ENCODE measurements at regions not wholly inside any gene's neighbourhood (a gene's known extent, or its start where the extent isn't known, plus 50 kb on each side); places are given as distances from the start of the nearest gene placed in this dataset.

GRCh38 chr15:38035701-38036100, 101.3 kb downstream of the TMCO5A start:
- H3K27me3 Mint-ChIP-seq, result peaks cover 9% of the 10 kb centered on the region
- no peaks in the 10 kb centered on the region for H3K9me3 Mint-ChIP-seq
- H3K4me1 Mint-ChIP-seq, result no peaks in the 10 kb centered on the region
- DNase-seq, result no peak
- ChIA-PET CTCF (no interaction called here), POLR2A (no interaction called here)
- H3K36me3 Mint-ChIP-seq (ENCODE audit: low read depth), result no peaks in the 10 kb centered on the region
- H3K4me3 Mint-ChIP-seq, result no peak overlapping the region
- H3K27ac Mint-ChIP-seq, result no peak overlapping the region

- Mint-ChIP-seq H3K4me1 (peaks cover 3% of the 10 kb centered on the region), H3K27me3 (peaks cover 7% of the 10 kb centered on the region), H3K4me3 (no peak overlapping the region), H3K9me3 (no peaks in the 10 kb centered on the region), H3K27ac (no peak overlapping the region), H3K36me3 (ENCODE audit: low read depth) (no peaks in the 10 kb centered on the region)
- POLR2A ChIA-PET, result no interaction called here
- no peak for DNase-seq
- CTCF ChIA-PET, result no interaction called here
Measured at GRCh38 chr15:38036790-38037338, 102.4 kb downstream of the TMCO5A start.

GRCh38 chr15:38038659-38039442, 104.4 kb downstream of the TMCO5A start:
- CTCF ChIA-PET, result no interaction called here
- H3K4me1 Mint-ChIP-seq, result peaks cover 9% of the 10 kb centered on the region
- peaks cover 10% of the 10 kb centered on the region for H3K27me3 Mint-ChIP-seq
- no peaks in the 10 kb centered on the region for H3K36me3 Mint-ChIP-seq (ENCODE audit: low read depth)
- H3K4me3 Mint-ChIP-seq, result no peak overlapping the region
- no peak overlapping the region for H3K27ac Mint-ChIP-seq
- H3K9me3 Mint-ChIP-seq, result no peaks in the 10 kb centered on the region
- POLR2A ChIA-PET, result no interaction called here
- no peak for DNase-seq

GRCh38 chr15:38040615-38041014, 106.2 kb downstream of the TMCO5A start:
- Mint-ChIP-seq H3K4me1 (peaks cover 9% of the 10 kb centered on the region), H3K4me3 (no peak overlapping the region), H3K36me3 (ENCODE audit: low read depth) (no peaks in the 10 kb centered on the region), H3K27me3 (peaks cover 15% of the 10 kb centered on the region), H3K27ac (no peak overlapping the region), H3K9me3 (no peaks in the 10 kb centered on the region)
- no peak for DNase-seq
- POLR2A ChIA-PET, result no interaction called here
- CTCF ChIA-PET, result no interaction called here

- H3K36me3 Mint-ChIP-seq (ENCODE audit: low read depth), result no peaks in the 10 kb centered on the region
- H3K27me3 Mint-ChIP-seq, result peaks cover 15% of the 10 kb centered on the region
- H3K9me3 Mint-ChIP-seq, result no peaks in the 10 kb centered on the region
- H3K4me1 Mint-ChIP-seq, result peaks cover 9% of the 10 kb centered on the region
- CTCF ChIA-PET, result no interaction called here
- H3K27ac Mint-ChIP-seq, result no peak overlapping the region
- DNase-seq, result no peak
- no peak overlapping the region for H3K4me3 Mint-ChIP-seq
- POLR2A ChIA-PET, result no interaction called here
Measured at GRCh38 chr15:38041576-38041975, 107.1 kb downstream of the TMCO5A start.

- Mint-ChIP-seq H3K27ac (no peak overlapping the region), H3K9me3 (no peaks in the 10 kb centered on the region), H3K4me3 (no peak overlapping the region), H3K27me3 (peaks cover 12% of the 10 kb centered on the region), H3K36me3 (ENCODE audit: low read depth) (no peaks in the 10 kb centered on the region), H3K4me1 (peaks cover 9% of the 10 kb centered on the region)
- ChIA-PET CTCF (no interaction called here), POLR2A (no interaction called here)
- no peak for DNase-seq
Measured at GRCh38 chr15:38042211-38042610, 107.8 kb downstream of the TMCO5A start.

GRCh38 chr15:38042707-38043445, 108.4 kb downstream of the TMCO5A start:
- Mint-ChIP-seq H3K36me3 (ENCODE audit: low read depth) (no peaks in the 10 kb centered on the region), H3K9me3 (no peaks in the 10 kb centered on the region), H3K27me3 (peaks cover 12% of the 10 kb centered on the region), H3K27ac (no peak overlapping the region), H3K4me3 (no peak overlapping the region), H3K4me1 (peaks cover 9% of the 10 kb centered on the region)
- ChIA-PET CTCF (no interaction called here), POLR2A (no interaction called here)
- DNase-seq, result no peak

GRCh38 chr15:38046257-38047051, 112.0 kb downstream of the TMCO5A start:
- Mint-ChIP-seq H3K36me3 (ENCODE audit: low read depth) (no peaks in the 10 kb centered on the region), H3K27ac (no peak overlapping the region), H3K4me1 (peaks cover 21% of the 10 kb centered on the region), H3K9me3 (no peaks in the 10 kb centered on the region), H3K27me3 (peaks cover 12% of the 10 kb centered on the region), H3K4me3 (no peak overlapping the region)
- CTCF ChIA-PET, result no interaction called here
- POLR2A ChIA-PET, result interaction anchor here (0.8 kb wide), 1 partner anchor 63 kb away, joined by 3 read pairs; no protein-coding TSS in a partner anchor
- DNase-seq, result no peak

- ChIA-PET POLR2A (no interaction called here), CTCF (no interaction called here)
- peaks cover 9% of the 10 kb centered on the region for H3K27me3 Mint-ChIP-seq
- H3K36me3 Mint-ChIP-seq (ENCODE audit: low read depth), result no peaks in the 10 kb centered on the region
- H3K27ac Mint-ChIP-seq, result no peak overlapping the region
- H3K4me1 Mint-ChIP-seq, result peaks cover 13% of the 10 kb centered on the region
- H3K9me3 Mint-ChIP-seq, result no peaks in the 10 kb centered on the region
- H3K4me3 Mint-ChIP-seq, result no peak overlapping the region
- no peak for DNase-seq
Measured at GRCh38 chr15:38048001-38048455, 113.6 kb downstream of the TMCO5A start.

GRCh38 chr15:38049891-38050290, 115.5 kb downstream of the TMCO5A start:
- H3K27me3 Mint-ChIP-seq, result peaks cover 13% of the 10 kb centered on the region
- no peak overlapping the region for H3K4me3 Mint-ChIP-seq
- ChIA-PET POLR2A (interaction anchor here (0.9 kb wide), 2 partner anchors 23 to 257 kb away, joined by 3 read pairs; no protein-coding TSS in a partner anchor), CTCF (no interaction called here)
- no peaks in the 10 kb centered on the region for H3K36me3 Mint-ChIP-seq (ENCODE audit: low read depth)
- no peak for DNase-seq
- peaks cover 13% of the 10 kb centered on the region for H3K4me1 Mint-ChIP-seq
- no peak overlapping the region for H3K27ac Mint-ChIP-seq
- no peaks in the 10 kb centered on the region for H3K9me3 Mint-ChIP-seq

GRCh38 chr15:38050529-38051448, 116.3 kb downstream of the TMCO5A start:
- Mint-ChIP-seq H3K27ac (no peak overlapping the region), H3K27me3 (peaks cover 13% of the 10 kb centered on the region), H3K4me1 (peaks cover 13% of the 10 kb centered on the region), H3K36me3 (ENCODE audit: low read depth) (no peaks in the 10 kb centered on the region), H3K9me3 (no peaks in the 10 kb centered on the region), H3K4me3 (no peak overlapping the region)
- POLR2A ChIA-PET, result interaction anchor here (0.9 to 1.0 kb wide), 3 partner anchors 10 to 256 kb away, joined by 3 read pairs; no protein-coding TSS in a partner anchor
- no peak for DNase-seq
- CTCF ChIA-PET, result no interaction called here

GRCh38 chr15:38053205-38053604, 118.8 kb downstream of the TMCO5A start:
- Mint-ChIP-seq H3K27ac (no peak overlapping the region), H3K4me1 (peaks cover 13% of the 10 kb centered on the region), H3K9me3 (no peaks in the 10 kb centered on the region), H3K27me3 (peaks cover 14% of the 10 kb centered on the region), H3K36me3 (ENCODE audit: low read depth) (no peaks in the 10 kb centered on the region), H3K4me3 (no peak overlapping the region)
- ChIA-PET CTCF (no interaction called here), POLR2A (no interaction called here)
- DNase-seq, result no peak
